Panc1 (cell line): ENCODE measurements at regions not wholly inside any gene's neighbourhood (a gene's known extent, or its start where the extent isn't known, plus 50 kb on each side); places are given as distances from the start of the nearest gene placed in this dataset.
A peak's percentile ranks its signal among the peaks of the same experiment; 100 is the strongest.

Experiments
- ATAC-seq: fragments of 200-7000 bp; cut with Tn5 transposase; 2 replicates; pipeline ENCODE4 v1.9.1; 2020; ENCODE audit warnings: mild to moderate bottlenecking, moderate library complexity
- BruUV-seq: library from RNA; stranded (reverse); fragments of 400-500 nt; replicated peaks from 2 replicates; lab custom pipeline; 2021; lab: Mats Ljungman, UMichigan
- CTCF ChIA-PET: fragments of 300-600 bp; sonication (Branson Sonifier 250); formaldehyde crosslinking; loops from one replicate; lab custom pipeline; 2022; ENCODE audit warnings: antibody characterized with exemption; lab: Charles Lee
- POLR2A ChIA-PET: fragments of 300-600 bp; sonication (Branson Sonifier 250); formaldehyde crosslinking; loops from one replicate; lab custom pipeline; 2022; ENCODE audit warnings: antibody characterized with exemption; lab: Charles Lee
- DNase-seq: peaks from one replicate; pipeline ENCODE4 v3.0.0-alpha.2; 2010; ENCODE audit warnings: low read depth, low spot score
- H3K27ac ChIP-seq: 2 replicates; pipeline ENCODE4 v1.5.1; 2011; ENCODE audit warnings: mild to moderate bottlenecking, low read length, inconsistent platforms
- H3K27me3 ChIP-seq: fragments of 200-500 bp; sonication (Bioruptor generic); 2 replicates; pipeline ENCODE4 v1.6.0; 2014; ENCODE audit warnings: low read length, inconsistent platforms; ENCODE audit not compliant: control insufficient read depth, insufficient read depth
- H3K36me3 ChIP-seq: fragments of 200-500 bp; sonication (Bioruptor generic); 2 replicates; pipeline ENCODE4 v1.5.1; 2014; ENCODE audit warnings: inconsistent platforms, mild to moderate bottlenecking, low read length, moderate library complexity; ENCODE audit not compliant: control insufficient read depth, insufficient read depth
- H3K4me1 ChIP-seq: 2 replicates; pipeline ENCODE4 v1.5.1; 2011; ENCODE audit warnings: inconsistent platforms, mild to moderate bottlenecking, low read length, moderate library complexity; ENCODE audit not compliant: control insufficient read depth, insufficient read depth
- H3K4me3 ChIP-seq, 2 experiments: 2 replicates each; pipeline ENCODE4 v1.5.1; 2011 to 2012; ENCODE audit warnings: low read depth in 2 of 2, low read length in 2 of 2, mild to moderate bottlenecking in 2 of 2, inconsistent platforms in 1 of 2, moderate library complexity in 1 of 2
- H3K9me3 ChIP-seq: fragments of 200-500 bp; sonication (Bioruptor generic); 2 replicates; pipeline ENCODE4 v1.5.1; 2014; ENCODE audit warnings: low read depth, mild to moderate bottlenecking, inconsistent platforms, low read length, moderate library complexity; ENCODE audit not compliant: control insufficient read depth, insufficient read depth
- POLR2AphosphoS5 ChIP-seq: IDR thresholded peaks from 2 replicates; pipeline ENCODE4 v1.6.1; 2012; ENCODE audit warnings: mild to moderate bottlenecking, low read depth, low read length, moderate library complexity
- REST ChIP-seq, 2 experiments: IDR thresholded peaks; 2 replicates each; pipeline ENCODE4 v1.6.1; 2011 to 2012; ENCODE audit warnings: low read depth in 2 of 2, control low read depth in 1 of 2, low read length in 1 of 2, mild to moderate bottlenecking in 1 of 2, moderate library complexity in 1 of 2; ENCODE audit not compliant: insufficient read depth in 1 of 2
- SIN3A ChIP-seq: IDR thresholded peaks from 2 replicates; pipeline ENCODE4 v1.6.1; 2012; ENCODE audit warnings: low read depth, mild to moderate bottlenecking, low read length, moderate library complexity, borderline replicate concordance; ENCODE audit not compliant: insufficient read depth
- TCF7L2 ChIP-seq: IDR thresholded peaks from 2 replicates; pipeline ENCODE4 v1.6.1; 2011; ENCODE audit warnings: mild to moderate bottlenecking, low read depth, low read length, inconsistent platforms
- in situ Hi-C: cut with HindIII; loops from 2 replicates; pipeline ENCODE4 v1.10.0; 2016; ENCODE audit warnings: low sequenced_read_pairs, low pct_unique_long_range_greater_than_20kb
- intact Hi-C: fragments of 100-400 bp; cut with micrococcal nuclease; formaldehyde crosslinking; loops from one replicate; pipeline ENCODE4 v1.10.0; 2022; ENCODE audit not compliant: unreplicated experiment
- TF ChIP-seq, protein P1 (sequence below): fragments of 450-650 bp; IDR thresholded peaks from 2 replicates; pipeline ENCODE4 v1.5.1; 2017; ENCODE audit warnings: mild to moderate bottlenecking

- H3K27ac ChIP-seq: no peak overlapping the region
- ATAC-seq (no peak), DNase-seq (no peak)
- in situ Hi-C loops (no loop called here), intact Hi-C loops (no loop called here)
- no peak overlapping the region for H3K4me3 ChIP-seq
- TF ChIP-seq SIN3A (no peak), REST (IDR thresholded peaks at IDR 0.05; ENCODE audit: insufficient read depth in 1 of 2, low read depth in 2 of 2, low read length in 1 of 2) (no peak), TCF7L2 (no peak), POLR2AphosphoS5 (no peak)
- TF ChIP-seq, protein P1, sequence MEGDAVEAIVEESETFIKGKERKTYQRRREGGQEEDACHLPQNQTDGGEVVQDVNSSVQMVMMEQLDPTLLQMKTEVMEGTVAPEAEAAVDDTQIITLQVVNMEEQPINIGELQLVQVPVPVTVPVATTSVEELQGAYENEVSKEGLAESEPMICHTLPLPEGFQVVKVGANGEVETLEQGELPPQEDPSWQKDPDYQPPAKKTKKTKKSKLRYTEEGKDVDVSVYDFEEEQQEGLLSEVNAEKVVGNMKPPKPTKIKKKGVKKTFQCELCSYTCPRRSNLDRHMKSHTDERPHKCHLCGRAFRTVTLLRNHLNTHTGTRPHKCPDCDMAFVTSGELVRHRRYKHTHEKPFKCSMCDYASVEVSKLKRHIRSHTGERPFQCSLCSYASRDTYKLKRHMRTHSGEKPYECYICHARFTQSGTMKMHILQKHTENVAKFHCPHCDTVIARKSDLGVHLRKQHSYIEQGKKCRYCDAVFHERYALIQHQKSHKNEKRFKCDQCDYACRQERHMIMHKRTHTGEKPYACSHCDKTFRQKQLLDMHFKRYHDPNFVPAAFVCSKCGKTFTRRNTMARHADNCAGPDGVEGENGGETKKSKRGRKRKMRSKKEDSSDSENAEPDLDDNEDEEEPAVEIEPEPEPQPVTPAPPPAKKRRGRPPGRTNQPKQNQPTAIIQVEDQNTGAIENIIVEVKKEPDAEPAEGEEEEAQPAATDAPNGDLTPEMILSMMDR: peak; percentile 9; the same call in 1 of the 2 replicates
- BruUV-seq: no TSS peak
- H3K9me3 ChIP-seq: no peaks in the 10 kb centered on the region
- H3K4me1 ChIP-seq: no peaks in the 10 kb centered on the region
- no peaks in the 10 kb centered on the region for H3K27me3 ChIP-seq
- CTCF ChIA-PET: no interaction called here
- H3K36me3 ChIP-seq: no peaks in the 10 kb centered on the region
- POLR2A ChIA-PET: no interaction called here
Observed at GRCh38 chr4:180057299-180057721, 2185.9 kb upstream of the TENM3 start.

GRCh38 chr4:180057891-180058671 is 2185.1 kb upstream of the TENM3 start:
- POLR2A ChIA-PET: no interaction called here
- CTCF ChIA-PET: no interaction called here
- intact Hi-C loops: no loop called here

More at GRCh38 chr4:180057891-180058671, 2185.1 kb upstream of the TENM3 start:
- TF ChIP-seq SIN3A (no peak), POLR2AphosphoS5 (no peak), REST (IDR thresholded peaks at IDR 0.05; ENCODE audit: insufficient read depth in 1 of 2, low read depth in 2 of 2, low read length in 1 of 2) (no peak), TCF7L2 (no peak)
- TF ChIP-seq, protein P1: no peak
- Histone ChIP-seq H3K4me3 (peak overlapping the region; percentile 8 to 18; a peak in 2 of 4 replicates), H3K27me3 (no peaks in the 10 kb centered on the region), H3K4me1 (no peaks in the 10 kb centered on the region), H3K27ac (no peak overlapping the region), H3K36me3 (no peaks in the 10 kb centered on the region), H3K9me3 (no peaks in the 10 kb centered on the region)
- ATAC-seq (no peak), DNase-seq (no peak)
- BruUV-seq: no TSS peak
- in situ Hi-C loops: no loop called here
